EH (cell line): ENCODE measurements at regions not wholly inside any gene's neighbourhood (a gene's known extent, or its start where the extent isn't known, plus 50 kb on each side); places are given as distances from the start of the nearest gene placed in this dataset.
A peak's percentile ranks its signal among the peaks of the same experiment; 100 is the strongest.

Experiments
- DNase-seq: peaks from one replicate; pipeline ENCODE4 v3.0.0-alpha.2; 2015; ENCODE audit warnings: low read depth

DNA sequence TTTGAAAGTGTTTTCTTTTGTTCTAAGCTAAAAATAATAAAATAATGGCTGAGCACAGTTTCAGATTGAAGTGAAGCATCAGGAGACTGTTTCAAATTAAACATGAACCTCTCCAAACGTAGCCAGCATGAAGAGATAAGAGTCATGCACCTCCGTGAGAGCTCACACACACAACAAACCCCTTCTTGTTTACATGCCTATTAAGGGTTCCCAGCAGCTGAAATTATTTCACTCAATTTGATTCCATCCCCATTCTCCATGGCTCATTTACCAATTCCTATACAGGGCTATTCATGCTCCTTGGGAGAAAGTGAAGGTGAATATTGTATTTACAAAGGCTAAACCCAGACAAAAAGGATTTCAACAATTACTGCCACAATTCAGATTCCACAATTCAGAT lies 954.1 kb upstream of the INTU start:
- no peak for DNase-seq

DNA sequence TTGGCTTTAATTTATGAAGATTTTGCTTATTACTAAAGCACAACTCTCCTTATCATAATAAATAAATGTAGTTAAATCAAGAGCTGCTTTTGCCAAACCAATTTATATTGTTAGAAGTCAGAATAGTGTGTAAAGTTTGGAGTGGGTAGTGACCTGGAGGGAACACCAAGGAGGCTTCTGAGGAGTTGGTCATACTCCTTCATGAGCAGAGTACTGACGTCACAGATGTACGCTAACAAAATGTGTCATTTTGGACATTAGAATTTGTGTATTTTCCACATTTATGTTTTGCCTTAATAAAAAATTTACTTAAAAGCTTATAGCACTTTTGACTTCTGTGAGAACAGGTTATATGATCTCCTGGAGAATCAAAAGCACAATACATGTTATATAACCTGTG lies 953.5 kb upstream of the INTU start:
- DNase-seq = no peak

DNA sequence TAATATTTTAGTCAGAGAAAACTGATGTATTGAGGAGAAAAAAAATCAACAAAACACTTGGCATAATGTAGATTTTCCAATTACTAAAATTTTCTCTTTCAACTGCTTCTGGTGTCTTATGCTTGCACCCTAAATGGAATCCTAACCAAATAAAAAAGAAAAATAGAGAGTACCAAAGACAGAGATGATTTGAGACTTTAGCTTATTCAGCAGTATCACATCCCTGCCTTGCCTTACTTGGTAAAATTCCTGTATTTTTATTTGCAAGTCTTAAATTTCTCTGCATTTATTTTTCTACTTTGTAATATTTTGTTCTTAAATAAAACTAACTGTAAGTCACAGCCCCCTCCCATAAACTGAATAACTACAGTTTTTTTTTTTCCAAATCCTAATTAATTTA lies 950.5 kb upstream of the INTU start:
- no peak for DNase-seq

DNA sequence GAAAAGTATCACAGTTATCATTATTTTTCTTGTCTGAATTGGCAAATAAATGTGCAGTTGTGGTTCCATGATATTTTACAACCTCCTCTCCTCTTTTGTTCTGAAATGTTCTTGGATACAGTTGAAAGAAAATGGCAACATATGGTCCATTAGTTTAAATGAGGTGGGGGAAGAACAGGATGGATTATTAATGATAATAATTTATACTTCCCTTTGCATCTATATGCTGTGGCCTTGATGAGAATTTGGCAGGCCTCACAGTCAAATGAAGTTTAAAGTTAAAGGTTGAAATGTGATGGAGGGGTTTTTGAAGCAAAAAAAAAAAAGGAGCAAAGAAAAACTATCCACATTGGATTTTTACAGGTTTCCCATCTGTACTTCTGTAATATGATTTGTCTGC lies 946.3 kb upstream of the INTU start:
- DNase-seq = no peak

DNA sequence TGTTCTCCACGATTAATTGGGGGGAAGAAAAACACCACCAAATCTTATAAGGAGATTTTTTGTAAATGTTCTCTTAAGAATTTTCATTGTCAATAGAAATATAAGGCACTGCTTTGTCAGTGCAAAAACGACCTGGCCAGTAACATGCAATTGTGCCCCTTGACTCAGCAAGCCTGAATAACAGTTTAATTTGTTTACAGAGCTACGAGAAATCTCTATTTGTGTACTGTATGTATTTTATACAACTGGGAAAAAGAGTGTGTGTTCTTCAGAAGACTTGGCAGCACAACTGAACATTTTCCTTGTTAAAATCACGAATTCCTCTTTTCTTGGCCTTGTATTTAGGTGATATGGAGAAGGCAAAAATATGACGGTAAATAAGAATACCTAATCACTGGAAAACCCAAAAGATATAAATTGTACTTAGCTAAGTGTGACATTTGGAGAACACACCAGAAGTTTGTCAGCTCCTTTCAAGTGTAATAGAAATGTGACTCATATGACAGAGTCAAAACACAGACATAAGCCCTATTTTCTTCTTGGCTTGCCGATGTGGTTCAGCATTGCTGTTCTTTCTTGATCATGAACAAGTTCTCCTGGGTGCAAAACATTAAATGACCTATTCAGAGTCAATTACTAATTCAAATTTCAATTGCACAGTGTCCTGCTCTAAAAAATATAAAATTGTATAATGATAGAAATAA lies 945.0 kb upstream of the INTU start:
- no peak for DNase-seq

DNA sequence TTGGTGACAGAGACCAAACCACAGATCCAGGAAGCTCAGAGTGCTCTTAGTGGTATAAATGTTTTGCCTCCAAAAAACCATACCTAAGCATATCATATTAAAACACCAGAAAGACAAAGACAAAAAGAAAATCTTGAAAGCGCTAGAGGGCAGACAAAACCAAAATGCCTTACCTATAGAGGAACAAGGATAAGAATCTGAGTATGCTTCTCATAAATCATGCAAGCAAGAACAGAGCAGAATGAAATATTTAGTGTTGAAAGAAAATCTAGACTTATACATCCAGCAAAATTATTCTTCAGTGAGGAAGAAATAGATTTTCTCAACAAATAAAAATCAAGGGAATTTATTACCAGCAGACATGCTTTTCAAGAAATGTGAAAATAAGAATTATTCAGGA lies 941.0 kb upstream of the INTU start:
- DNase-seq = no peak

DNA sequence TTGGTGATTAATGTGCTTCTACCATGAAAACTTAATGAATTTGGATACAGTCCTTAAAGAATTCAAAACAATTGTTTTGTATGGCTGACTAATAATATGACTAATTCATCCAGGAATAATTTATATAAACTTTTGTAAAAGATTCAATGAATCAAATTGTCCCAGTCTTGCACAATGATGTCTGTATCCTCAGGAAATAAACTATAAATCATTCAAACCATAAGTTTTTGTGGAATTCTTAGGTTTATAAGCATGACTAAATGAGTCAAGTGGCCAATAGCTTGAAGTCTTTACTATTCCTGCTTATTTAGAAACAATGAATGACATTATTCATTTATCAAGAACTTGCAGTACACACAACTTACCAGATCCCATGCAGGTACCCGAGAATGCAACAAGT lies 935.0 kb upstream of the INTU start:
- peak; percentile 84 for DNase-seq

DNA sequence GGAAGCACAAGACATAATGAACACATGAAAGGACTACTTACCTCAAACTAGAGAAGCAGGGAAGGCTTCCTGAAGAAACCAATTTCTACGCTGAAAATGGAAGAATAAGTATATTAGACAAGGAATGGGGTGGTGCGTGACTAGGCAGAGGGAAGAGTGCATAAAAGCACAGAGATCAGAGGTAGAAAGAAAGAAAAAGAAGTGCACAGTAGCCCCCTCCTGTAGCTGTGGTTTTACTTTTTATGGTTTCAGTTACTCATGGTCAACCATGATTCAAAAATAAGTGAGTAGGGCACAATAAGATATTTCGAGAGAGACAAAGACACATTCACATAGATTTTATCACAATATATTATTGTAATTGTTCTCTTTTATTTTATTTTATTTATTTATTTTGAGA lies 934.5 kb upstream of the INTU start:
- no peak for DNase-seq

DNA sequence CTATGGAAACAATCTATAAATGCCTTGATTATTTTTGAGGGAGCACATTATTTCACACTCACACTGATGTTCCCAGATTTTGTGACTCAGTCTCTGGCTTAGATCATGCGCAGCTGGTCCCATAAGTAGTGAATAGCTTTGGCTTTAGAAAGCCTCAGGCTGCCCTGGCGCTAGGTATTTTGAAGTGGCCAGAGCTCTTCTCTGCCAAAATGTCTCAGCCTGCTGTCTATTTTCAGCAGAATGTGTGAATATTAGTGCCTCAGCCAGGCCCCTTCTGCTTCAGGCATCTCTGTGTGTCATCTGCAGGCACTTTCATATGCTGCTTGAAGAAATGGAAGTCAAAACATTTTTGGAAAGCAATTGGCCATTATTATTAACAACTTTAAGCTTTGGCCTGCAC lies 931.0 kb upstream of the INTU start:
- peak; percentile 82 for DNase-seq

DNA sequence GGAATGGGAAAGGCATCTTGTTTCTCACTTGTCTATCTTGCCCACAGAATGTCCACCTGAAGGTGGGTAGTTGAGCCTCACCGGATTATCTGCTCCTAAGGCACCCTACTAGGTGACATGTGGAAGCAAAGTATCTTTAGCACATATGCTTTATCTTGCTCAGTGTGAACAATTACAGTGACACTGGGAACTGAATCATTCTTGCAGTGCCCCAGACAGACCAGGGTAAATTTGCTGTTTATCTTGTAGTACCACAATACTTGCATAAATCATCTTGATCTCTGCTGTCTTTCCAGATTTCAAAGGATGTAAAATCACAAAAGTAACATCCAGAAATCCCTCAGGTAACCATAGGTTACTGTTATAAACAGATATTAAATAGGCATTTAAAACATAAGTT lies 930.0 kb upstream of the INTU start:
- DNase-seq = no peak

DNA sequence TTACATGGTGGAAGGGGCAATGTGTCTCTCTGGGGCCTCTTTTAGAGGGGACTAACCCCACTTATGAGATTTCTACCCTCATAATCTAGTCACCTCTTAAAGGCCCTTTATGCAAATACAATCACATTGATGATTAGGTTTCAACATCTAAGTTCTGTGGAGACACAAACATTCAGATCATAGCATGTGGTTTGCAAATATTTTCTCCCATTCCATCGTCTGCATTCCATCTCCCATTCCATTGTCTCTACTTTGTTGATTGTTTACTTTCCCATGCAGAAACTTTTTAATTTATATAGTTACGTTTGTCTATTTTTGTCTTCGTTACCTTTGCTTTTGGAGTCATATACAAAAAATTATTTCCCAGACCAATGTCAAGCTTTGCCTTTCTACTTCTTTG lies 927.5 kb upstream of the INTU start:
- DNase-seq = peak; percentile 77

DNA sequence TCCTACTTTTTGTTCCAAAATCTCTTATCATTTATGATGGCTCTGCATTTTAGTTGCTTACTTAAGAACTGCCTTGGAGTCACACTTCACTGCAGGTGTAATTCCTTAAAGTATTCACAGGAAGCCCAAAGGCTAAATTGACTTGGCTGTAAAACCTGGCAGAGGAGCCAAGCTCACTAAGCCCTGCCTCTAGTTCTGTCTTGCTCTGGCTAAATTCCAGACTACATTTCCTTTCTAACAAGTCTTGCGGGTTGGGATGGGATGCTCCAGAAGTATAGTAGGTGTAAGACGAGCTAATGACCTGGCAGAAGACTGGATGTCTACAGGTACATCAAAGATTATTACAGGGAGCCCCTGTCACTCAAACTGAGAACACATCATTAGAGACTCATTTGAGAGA lies 924.0 kb upstream of the INTU start:
- DNase-seq = no peak

DNA sequence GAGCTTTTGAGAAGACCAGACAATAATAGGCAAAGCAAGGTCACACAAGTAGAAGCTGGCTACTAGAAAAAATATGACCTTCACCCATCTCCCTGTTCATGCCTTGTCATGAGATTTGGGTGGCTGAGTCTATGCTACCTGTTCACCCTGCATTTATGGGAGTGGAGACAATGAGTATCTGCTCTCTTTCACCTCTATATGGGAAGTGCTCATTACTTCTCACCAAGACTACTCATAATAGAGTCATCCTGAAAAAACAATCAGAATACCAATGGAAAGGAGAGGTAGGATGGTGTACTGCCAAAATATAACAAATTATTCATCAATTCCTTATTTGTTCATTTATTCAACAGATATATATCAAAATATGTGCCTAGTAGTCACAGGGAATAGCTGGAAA lies 921.8 kb upstream of the INTU start:
- DNase-seq = no peak

DNA sequence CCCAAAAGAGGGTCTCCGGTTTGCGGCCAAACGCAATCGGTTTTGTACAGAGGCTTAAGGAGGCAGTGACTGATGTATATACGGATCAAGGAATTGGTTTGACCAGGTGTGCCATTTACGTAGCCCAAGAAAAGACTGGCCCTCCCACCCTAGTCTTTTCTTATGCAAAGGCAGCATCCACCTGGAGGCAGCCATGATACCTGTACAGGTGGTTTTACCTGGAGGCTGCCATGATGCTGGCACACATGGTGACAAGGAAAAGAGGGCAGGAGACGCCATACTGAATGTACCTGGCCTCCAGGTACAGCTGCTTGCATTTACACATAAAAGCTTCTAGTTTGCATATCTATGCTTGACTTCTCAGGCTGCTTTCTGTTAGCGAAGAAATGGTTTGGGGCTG lies 917.7 kb upstream of the INTU start:
- DNase-seq = no peak

DNA sequence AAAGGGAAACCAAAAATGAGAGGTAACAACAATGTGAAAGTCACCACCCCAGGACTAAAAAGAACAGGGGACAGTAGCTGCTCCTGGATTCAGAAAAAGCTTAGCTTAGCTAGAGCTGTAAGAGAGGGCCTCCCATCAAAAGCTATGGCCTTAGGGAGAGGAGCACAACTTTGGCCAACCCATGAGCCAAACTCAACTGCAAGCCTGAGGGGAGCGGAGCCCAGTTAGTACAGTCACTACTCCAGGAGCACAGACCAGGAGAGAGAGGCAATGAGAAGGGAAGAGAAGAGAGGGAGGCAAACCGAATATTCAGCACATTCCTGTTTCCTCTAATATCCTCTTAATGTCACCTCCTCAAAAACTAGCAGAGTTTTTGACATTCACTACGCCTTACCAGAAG lies 917.1 kb upstream of the INTU start:
- DNase-seq = no peak

DNA sequence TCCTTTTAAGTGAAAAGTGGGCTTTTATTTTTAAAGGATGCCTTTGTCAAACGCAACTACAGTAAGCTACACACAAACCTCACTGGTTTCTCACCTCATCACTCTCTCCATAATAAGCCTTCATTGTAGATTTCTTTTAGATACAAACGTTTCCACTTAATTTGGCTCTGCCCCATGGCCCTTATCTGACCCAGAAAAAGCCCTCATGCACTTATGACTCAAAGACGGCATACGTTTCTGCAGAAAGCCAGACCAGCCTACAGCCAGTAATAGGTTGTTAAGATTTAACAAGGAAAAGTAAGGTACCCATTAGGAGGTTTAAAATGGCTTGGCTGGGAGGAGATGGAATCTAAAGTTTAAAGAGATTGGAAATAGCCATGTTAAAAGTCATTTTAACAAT lies 914.6 kb upstream of the INTU start:
- peak; percentile 41 for DNase-seq

DNA sequence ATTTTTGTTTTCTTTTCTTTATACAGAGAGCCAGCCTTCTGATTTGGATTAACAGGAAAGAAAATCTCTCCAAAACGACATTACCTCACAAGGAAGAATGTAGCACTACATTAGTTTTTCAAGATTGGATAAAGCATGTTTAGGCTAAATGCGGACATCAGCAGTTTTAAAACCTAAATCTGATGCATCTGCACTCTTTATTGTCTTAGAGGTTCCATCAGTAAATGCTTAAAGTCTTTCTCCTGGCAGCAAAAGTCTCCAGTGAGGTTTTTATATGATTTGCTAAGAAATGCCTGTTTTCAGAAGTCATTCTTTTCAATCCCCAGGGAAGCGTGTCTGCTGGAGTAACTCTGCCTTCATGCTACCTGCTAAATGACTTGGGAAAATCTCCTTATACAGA lies 912.9 kb upstream of the INTU start:
- DNase-seq = no peak

DNA sequence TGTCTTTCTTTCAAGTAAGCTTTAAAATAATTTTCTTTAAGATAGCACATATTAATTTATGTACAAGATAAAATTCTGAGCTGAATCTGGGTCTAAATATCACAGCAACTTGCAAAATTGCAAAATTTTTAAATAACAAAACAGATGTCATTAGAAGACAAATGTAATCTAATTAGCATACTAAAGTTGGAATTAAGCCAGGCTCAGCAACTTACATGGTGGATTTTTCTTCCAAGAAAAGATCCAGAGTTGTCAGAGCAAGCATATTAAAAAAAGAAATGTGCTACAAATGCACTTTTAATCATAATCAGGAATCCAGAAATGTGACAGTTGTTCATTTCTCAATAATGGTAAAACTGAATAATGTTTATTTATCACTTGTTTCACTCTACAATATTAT lies 906.9 kb upstream of the INTU start:
- DNase-seq = no peak

DNA sequence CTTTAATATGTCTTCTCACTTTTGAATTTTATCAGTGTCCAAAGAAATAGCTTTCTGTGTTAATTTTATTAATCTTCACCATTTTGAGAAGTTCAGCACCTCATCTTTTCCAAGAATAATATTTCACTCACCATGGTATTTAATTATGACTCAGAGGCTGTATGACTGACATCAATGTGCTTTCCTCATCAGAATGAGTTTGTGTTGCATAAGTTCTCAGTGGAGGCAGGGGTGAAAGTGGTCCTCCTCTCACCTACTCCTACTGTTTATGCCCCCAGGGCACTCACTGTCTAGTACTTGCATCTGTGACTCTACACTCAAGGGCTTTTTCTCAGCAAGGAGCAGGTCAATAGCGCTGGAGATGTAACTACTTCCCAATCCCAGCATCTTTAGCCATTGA lies 905.3 kb upstream of the INTU start:
- DNase-seq = peak; percentile 57

DNA sequence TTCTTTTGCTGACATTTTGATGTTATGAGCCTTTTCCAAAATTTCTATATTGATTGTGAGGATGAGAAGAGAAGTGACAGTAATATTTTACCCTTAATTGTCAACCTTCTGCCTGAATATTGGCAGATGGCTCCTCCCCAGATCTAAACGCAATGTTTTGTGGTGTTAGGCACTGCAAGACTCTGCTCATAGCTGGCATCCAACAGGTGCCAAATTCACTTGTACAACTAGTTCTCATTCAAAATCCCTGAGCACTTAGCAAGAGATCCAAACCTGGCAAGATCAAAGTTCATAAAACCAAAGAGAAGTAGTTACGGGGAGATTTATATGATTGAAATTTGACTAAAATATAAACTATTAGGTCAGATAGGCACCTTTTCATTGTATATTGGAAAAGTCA lies 901.7 kb upstream of the INTU start:
- DNase-seq = no peak

DNA sequence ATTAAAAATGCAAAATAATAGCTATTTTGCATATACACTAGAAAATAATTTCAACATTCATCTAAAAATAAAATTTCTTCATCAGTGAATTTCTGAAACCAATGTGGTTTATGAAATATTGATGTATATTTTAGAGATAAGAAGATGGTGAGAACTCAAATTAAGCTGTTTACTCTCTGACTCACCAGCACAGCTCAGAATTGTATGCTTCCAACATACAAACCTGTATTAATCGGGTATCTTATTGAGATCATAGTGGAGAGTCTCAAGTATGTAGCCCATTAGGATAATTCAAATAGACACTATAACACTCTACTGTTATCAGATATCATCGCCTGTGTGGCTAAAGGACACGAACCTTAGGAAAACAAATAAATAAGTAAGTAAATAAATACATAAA lies 899.5 kb upstream of the INTU start:
- DNase-seq = peak; percentile 7

DNA sequence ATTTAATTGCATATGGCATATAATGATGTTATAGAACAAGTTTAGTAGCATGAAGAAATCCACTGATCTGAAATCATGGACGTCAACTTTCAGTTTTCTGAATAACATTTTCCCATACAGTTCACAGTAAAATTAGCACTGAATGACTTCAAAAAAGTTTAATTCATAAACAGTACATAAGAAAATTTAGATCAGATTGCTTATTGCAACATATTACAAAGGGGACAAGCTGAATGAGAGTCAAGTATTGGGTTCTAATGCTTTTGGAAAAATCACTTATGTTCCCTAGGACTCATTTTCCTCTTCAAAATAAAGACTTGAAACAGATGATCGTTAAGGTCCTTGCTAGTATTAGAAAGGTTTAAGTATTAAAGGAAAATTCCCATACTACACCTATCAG lies 898.3 kb upstream of the INTU start:
- no peak for DNase-seq

DNA sequence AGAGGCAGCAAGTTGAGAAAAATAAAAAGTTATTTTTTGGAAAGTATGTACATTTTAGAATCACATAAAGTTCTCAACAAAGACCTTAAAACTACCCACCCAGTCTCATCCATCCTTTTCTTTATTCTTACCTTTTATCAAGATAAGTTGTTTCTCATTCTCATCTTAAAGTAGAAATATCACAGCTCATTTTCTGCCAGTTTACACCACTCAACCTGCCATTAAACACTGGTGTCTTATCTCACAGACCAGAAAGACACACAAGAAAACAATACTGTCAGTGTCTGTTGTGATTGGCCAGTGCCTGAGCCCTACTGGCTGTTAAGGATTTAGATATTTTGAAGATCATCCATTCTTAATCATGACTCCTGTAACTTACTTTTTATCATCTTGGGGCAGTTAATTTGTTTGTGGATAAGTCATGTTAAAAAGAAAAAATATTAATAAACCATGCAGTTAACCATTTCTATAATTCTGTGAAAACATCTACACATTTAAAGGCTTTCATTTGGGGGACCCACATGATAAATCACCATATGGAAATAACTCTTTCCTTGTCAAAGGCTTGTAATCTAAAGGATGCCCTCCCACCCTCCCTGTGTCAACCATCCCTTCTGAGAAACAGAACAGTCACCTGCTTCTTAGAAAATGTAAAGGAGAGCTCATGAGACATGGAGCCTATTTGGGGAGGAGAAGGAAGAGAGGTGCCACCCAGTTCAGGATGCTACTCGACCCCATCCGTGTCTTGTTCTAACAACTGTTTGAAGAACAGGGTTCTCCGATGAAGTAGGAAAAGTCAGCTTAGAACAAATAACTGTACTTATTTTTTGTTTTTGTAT lies 897.2 kb upstream of the INTU start:
- DNase-seq = no peak

DNA sequence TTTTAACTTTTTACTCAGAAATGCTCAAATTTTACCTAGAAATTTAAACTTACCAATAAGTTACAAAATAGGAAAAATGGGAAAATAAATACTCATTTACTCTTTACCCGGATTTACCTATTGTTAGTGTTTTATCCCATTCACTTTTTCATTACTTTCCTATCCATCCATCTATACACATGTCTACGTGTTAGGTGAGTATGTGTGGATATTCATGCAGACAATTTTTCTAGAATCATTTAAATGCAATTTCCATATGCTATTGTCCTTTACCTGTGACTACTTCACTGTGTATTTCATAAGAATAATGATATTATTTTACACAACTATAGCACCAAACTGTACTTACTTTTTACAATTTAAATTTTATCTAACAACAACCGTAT lies 896.6 kb upstream of the INTU start:
- no peak for DNase-seq
